GM18873 (cell line): ENCODE measurements at regions not wholly inside any gene's neighbourhood (a gene's known extent, or its start where the extent isn't known, plus 50 kb on each side); places are given as distances from the start of the nearest gene placed in this dataset.

Experiments used
- ATAC-seq: cut with Tn5 transposase; IDR thresholded peaks from one replicate; pipeline ENCODE4 v1.9.1; 2021; ENCODE audit warnings: mild to moderate bottlenecking, moderate library complexity, moderate number of reproducible peaks; ENCODE audit not compliant: unreplicated experiment, low FRiP score

GRCh38 chr1:232556351-232556750, 73.6 kb downstream of the SIPA1L2 start:
- no peak for ATAC-seq

GRCh38 chr1:232555494-232556210, 74.3 kb downstream of the SIPA1L2 start:
- no peak for ATAC-seq

- no peak for ATAC-seq
These were observed 75.5 kb downstream of the SIPA1L2 start for GRCh38 chr1:232554409-232554808.

GRCh38 chr1:232553809-232554208, 76.1 kb downstream of the SIPA1L2 start:
- no peak for ATAC-seq

GRCh38 chr1:232553050-232553754, 76.7 kb downstream of the SIPA1L2 start:
- no peak for ATAC-seq

- no peak for ATAC-seq
These were observed 78.5 kb downstream of the SIPA1L2 start for GRCh38 chr1:232551386-232551785.

GRCh38 chr1:232550007-232550406, 79.9 kb downstream of the SIPA1L2 start:
- ATAC-seq, result no peak

GRCh38 chr1:232548691-232549090, 81.2 kb downstream of the SIPA1L2 start:
- ATAC-seq, result no peak

- ATAC-seq, result no peak
These were observed 81.9 kb downstream of the SIPA1L2 start for GRCh38 chr1:232547938-232548484.

- no peak for ATAC-seq
These were observed 87.0 kb downstream of the SIPA1L2 start for GRCh38 chr1:232542633-232543593.

- ATAC-seq, result no peak
These were observed 91.0 kb downstream of the SIPA1L2 start for GRCh38 chr1:232538943-232539302.

GRCh38 chr1:232538224-232538942, 91.5 kb downstream of the SIPA1L2 start:
- no peak for ATAC-seq

GRCh38 chr1:232534552-232535517, 95.1 kb downstream of the SIPA1L2 start:
- no peak for ATAC-seq

GRCh38 chr1:232533328-232533727, 96.6 kb downstream of the SIPA1L2 start:
- no peak for ATAC-seq

- ATAC-seq, result no peak
These were observed 97.0 kb downstream of the SIPA1L2 start for GRCh38 chr1:232532901-232533300.

GRCh38 chr1:232531291-232531690, 98.6 kb downstream of the SIPA1L2 start:
- no peak for ATAC-seq

GRCh38 chr1:232529747-232530146, 100.2 kb downstream of the SIPA1L2 start:
- ATAC-seq, result no peak

- no peak for ATAC-seq
These were observed 101.4 kb downstream of the SIPA1L2 start for GRCh38 chr1:232528472-232529089.
